ENCODE measurements at regions not wholly inside any gene's neighbourhood (a gene's known extent, or its start where the extent isn't known, plus 50 kb on each side); places are given as distances from the start of the nearest gene placed in this dataset.

DNA sequence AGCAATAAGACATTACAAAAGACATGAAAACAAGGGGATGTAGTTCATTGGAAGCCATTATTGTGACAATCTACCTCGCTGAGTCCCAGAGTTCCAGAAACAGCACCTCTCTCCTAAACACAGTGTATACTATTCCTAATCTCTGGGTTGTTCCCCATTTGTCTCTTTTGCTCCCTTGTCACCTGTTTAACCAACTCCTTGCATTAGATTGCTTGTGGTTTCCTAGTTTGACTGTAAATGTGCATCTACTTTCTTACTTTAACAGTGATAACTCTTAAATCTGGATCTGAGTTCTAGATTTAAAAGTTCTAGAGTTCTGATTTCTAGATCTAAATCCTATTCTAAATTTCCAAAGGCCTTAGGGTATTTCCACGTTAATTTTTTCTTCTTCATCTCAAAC is 71.6 kb upstream of the TET2 start:
- H3K27me3 Mint-ChIP-seq = peaks cover 3% of the 10 kb centered on the region
- TF ChIP-seq, protein P1, sequence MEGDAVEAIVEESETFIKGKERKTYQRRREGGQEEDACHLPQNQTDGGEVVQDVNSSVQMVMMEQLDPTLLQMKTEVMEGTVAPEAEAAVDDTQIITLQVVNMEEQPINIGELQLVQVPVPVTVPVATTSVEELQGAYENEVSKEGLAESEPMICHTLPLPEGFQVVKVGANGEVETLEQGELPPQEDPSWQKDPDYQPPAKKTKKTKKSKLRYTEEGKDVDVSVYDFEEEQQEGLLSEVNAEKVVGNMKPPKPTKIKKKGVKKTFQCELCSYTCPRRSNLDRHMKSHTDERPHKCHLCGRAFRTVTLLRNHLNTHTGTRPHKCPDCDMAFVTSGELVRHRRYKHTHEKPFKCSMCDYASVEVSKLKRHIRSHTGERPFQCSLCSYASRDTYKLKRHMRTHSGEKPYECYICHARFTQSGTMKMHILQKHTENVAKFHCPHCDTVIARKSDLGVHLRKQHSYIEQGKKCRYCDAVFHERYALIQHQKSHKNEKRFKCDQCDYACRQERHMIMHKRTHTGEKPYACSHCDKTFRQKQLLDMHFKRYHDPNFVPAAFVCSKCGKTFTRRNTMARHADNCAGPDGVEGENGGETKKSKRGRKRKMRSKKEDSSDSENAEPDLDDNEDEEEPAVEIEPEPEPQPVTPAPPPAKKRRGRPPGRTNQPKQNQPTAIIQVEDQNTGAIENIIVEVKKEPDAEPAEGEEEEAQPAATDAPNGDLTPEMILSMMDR (conservative IDR thresholded peaks at IDR 0.05) = no peak
- H3K36me3 Mint-ChIP-seq = no peaks in the 10 kb centered on the region
- no peak overlapping the region for H3K27ac Mint-ChIP-seq
- H3K9me3 Mint-ChIP-seq = no peaks in the 10 kb centered on the region
- H3K4me3 Mint-ChIP-seq = no peak overlapping the region
- no peak for DNase-seq (ENCODE audit: extremely low spot score, unreplicated experiment)
- no peaks in the 10 kb centered on the region for H3K4me1 Mint-ChIP-seq (ENCODE audit: unreplicated experiment)

DNA sequence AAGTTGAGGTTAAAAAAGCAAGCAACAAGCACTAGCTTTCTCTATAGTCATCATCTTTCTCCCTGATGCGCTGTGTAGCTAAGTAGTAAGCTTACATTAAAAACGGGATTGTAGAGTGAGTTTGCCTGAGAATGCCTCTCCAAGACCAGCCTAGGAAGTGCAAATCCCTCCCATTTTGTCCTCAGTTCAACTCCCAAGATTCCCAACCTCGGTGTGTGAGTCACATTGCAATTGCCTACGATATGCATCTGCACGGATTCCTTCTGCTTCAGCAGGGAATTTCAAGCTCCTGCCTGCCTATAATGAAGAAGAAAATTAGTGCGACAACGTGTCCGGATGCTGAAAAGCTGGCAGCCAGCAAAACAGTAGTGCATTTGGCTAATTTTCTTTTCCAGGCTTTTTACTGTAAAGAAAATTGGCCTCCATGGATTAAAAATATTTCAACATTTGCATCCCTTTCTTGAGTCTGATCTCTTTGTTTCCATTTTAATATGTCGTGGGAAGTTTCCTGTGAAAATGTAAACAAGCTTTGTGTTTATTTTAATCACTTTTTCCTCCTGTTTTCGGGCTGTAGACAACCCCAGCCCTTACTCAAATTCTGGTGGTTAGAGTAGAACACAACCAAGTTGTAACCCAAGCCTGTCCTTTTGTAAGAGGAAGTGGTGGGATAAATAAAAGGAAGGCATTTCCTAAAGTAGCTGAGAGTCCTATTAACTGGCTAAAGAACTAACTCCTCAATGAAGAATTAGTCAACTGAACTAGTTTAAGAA is 58.4 kb upstream of the TET2 start:
- no peaks in the 10 kb centered on the region for H3K36me3 Mint-ChIP-seq
- TF ChIP-seq, protein P1 (conservative IDR thresholded peaks at IDR 0.05) = no peak
- H3K9me3 Mint-ChIP-seq = peaks cover 5% of the 10 kb centered on the region
- H3K27ac Mint-ChIP-seq = peak overlapping the region; percentile 14
- no peaks in the 10 kb centered on the region for H3K4me1 Mint-ChIP-seq (ENCODE audit: unreplicated experiment)
- DNase-seq (ENCODE audit: extremely low spot score, unreplicated experiment) = no peak
- H3K27me3 Mint-ChIP-seq = peaks cover 6% of the 10 kb centered on the region
- no peak overlapping the region for H3K4me3 Mint-ChIP-seq

DNA sequence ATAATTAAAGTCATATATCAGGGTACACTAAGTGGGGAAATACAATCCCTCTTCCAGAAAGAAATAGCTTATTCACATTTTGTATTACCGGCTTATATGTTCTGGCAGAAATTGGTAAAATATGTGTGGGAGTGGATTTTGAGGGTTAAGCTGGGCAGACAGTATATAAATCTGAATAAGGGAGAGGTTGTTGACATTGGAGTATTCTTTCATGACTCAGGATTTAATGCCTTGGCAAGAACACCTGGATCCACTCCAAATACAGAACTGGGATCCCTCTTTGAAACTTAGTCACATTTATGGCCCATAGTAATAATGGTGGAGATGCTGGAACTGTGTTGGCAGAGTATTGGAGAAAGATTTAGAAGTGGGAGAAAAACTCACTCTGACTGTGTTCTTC is 54.3 kb upstream of the TET2 start:
- Mint-ChIP-seq H3K27me3 (peaks cover 3% of the 10 kb centered on the region), H3K27ac (no peak overlapping the region), H3K4me3 (no peak overlapping the region), H3K9me3 (peaks cover 5% of the 10 kb centered on the region), H3K36me3 (no peaks in the 10 kb centered on the region), H3K4me1 (ENCODE audit: unreplicated experiment) (no peaks in the 10 kb centered on the region)
- TF ChIP-seq, protein P1 (conservative IDR thresholded peaks at IDR 0.05) = no peak
- no peak for DNase-seq (ENCODE audit: extremely low spot score, unreplicated experiment)

DNA sequence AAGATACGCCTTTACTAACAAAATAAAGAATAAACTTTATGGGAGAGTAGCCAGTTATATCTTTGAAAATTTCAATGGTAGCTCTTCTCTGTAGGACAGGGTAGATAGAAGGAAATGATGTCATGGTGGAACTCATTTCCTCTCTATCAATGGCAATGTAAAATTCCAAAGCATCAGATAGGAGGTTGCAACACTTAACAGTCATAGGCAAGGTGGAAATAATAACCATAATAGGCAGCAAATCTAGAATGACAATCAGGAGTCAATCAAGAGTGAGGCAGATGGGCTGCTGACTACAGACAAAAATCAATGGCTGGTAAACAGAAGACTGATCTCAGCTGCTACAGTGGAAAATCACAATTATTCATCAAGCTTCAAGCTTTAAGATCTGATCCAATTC is 53.9 kb upstream of the TET2 start:
- TF ChIP-seq, protein P1 (conservative IDR thresholded peaks at IDR 0.05) = no peak
- no peak for DNase-seq (ENCODE audit: extremely low spot score, unreplicated experiment)
- no peaks in the 10 kb centered on the region for H3K27me3 Mint-ChIP-seq
- H3K4me1 Mint-ChIP-seq (ENCODE audit: unreplicated experiment) = no peaks in the 10 kb centered on the region
- no peak overlapping the region for H3K4me3 Mint-ChIP-seq
- H3K9me3 Mint-ChIP-seq = peaks cover 5% of the 10 kb centered on the region
- H3K36me3 Mint-ChIP-seq = no peaks in the 10 kb centered on the region
- H3K27ac Mint-ChIP-seq = no peak overlapping the region

DNA sequence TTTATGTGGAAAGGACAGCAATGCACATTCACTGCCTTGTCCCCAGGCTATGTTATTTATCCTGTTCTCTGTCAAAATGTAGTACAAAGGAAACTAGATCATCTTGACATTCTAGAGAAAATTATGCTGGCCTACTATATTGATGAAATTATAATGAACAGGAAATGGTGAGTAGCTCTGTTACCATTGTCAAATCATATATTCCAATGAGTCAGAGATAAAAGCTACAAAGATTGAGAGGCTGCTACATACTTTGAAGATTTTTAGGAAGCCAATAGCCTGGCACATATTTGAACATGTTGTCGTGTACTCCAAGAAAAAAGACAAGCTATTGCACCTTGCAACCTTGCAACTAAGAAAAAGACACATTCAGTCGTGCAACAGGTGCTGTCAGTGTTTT is 52.7 kb upstream of the TET2 start:
- Mint-ChIP-seq H3K9me3 (peaks cover 5% of the 10 kb centered on the region), H3K4me3 (no peak overlapping the region)

More for the DNA sequence above, 52.7 kb upstream of the TET2 start:
- H3K27me3 Mint-ChIP-seq = no peaks in the 10 kb centered on the region
- TF ChIP-seq, protein P1 (conservative IDR thresholded peaks at IDR 0.05) = no peak
- no peak overlapping the region for H3K27ac Mint-ChIP-seq
- no peaks in the 10 kb centered on the region for H3K36me3 Mint-ChIP-seq
- no peaks in the 10 kb centered on the region for H3K4me1 Mint-ChIP-seq (ENCODE audit: unreplicated experiment)
- DNase-seq (ENCODE audit: extremely low spot score, unreplicated experiment) = no peak
